ENCODE measurements at regions not wholly inside any gene's neighbourhood (a gene's known extent, or its start where the extent isn't known, plus 50 kb on each side); places are given as distances from the start of the nearest gene placed in this dataset.

- H3K4me3 ChIP-seq (ENCODE audit: low read length): no peak overlapping the region
- H3K36me3 ChIP-seq (ENCODE audit: control insufficient read depth, insufficient read depth, low read length): no peaks in the 10 kb centered on the region
- WGBS (ENCODE audit: insufficient coverage, insufficient read length): no CpG with 5 or more reads among the region's 4 CpGs
- no peaks in the 10 kb centered on the region for H3K4me1 ChIP-seq (ENCODE audit: control insufficient read depth, insufficient read depth, low read length)
- H3K9me3 ChIP-seq (ENCODE audit: control insufficient read depth, insufficient read depth, low read length): no peaks in the 10 kb centered on the region
- no peaks in the 10 kb centered on the region for H3K27me3 ChIP-seq (ENCODE audit: control insufficient read depth, insufficient read depth, low read length)
- no peak for DNase-seq (ENCODE audit: low read depth, low spot score)
- no peak overlapping the region for H3K27ac ChIP-seq (ENCODE audit: low read length)
Observed at GRCh38 chr6:150536835-150537234, 62.9 kb upstream of the PLEKHG1 start.

DNA sequence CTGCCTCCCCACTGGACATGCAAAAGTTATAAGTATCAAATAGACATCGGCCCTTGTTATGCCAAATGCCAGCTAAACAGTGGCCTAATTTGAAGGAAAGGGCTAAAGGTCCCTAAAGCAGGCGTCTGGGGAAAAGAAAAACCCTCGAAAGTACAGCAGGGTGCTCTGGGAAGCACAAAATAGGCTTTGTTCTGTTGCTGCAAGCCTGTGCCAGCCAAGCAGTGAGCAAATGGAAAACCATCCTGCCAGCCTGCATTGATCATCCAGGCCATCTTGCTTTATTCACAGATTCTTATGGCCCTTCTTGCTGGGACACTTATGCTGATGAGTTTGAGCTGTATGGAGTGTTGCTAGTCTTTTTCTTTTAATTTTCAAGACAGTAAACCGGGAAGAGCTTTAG lies 62.2 kb upstream of the PLEKHG1 start:
- H3K27ac ChIP-seq (ENCODE audit: low read length): no peak overlapping the region
- no peak for DNase-seq (ENCODE audit: low read depth, low spot score)
- no peaks in the 10 kb centered on the region for H3K9me3 ChIP-seq (ENCODE audit: control insufficient read depth, insufficient read depth, low read length)
- no CpG with 5 or more reads among the region's 4 CpGs for WGBS (ENCODE audit: insufficient coverage, insufficient read length)
- no peaks in the 10 kb centered on the region for H3K27me3 ChIP-seq (ENCODE audit: control insufficient read depth, insufficient read depth, low read length)
- H3K36me3 ChIP-seq (ENCODE audit: control insufficient read depth, insufficient read depth, low read length): no peaks in the 10 kb centered on the region
- no peaks in the 10 kb centered on the region for H3K4me1 ChIP-seq (ENCODE audit: control insufficient read depth, insufficient read depth, low read length)
- H3K4me3 ChIP-seq (ENCODE audit: low read length): no peak overlapping the region

- DNase-seq (ENCODE audit: low read depth, low spot score): no peak
- H3K36me3 ChIP-seq (ENCODE audit: control insufficient read depth, insufficient read depth, low read length): no peaks in the 10 kb centered on the region
- H3K27me3 ChIP-seq (ENCODE audit: control insufficient read depth, insufficient read depth, low read length): no peaks in the 10 kb centered on the region
- no CpG with 5 or more reads among the region's 1 CpG for WGBS (ENCODE audit: insufficient coverage, insufficient read length)
- H3K27ac ChIP-seq (ENCODE audit: low read length): no peak overlapping the region
- H3K4me3 ChIP-seq (ENCODE audit: low read length): no peak overlapping the region
- no peaks in the 10 kb centered on the region for H3K9me3 ChIP-seq (ENCODE audit: control insufficient read depth, insufficient read depth, low read length)
- H3K4me1 ChIP-seq (ENCODE audit: control insufficient read depth, insufficient read depth, low read length): no peaks in the 10 kb centered on the region
Observed at GRCh38 chr6:150537893-150538292, 61.8 kb upstream of the PLEKHG1 start.

DNA sequence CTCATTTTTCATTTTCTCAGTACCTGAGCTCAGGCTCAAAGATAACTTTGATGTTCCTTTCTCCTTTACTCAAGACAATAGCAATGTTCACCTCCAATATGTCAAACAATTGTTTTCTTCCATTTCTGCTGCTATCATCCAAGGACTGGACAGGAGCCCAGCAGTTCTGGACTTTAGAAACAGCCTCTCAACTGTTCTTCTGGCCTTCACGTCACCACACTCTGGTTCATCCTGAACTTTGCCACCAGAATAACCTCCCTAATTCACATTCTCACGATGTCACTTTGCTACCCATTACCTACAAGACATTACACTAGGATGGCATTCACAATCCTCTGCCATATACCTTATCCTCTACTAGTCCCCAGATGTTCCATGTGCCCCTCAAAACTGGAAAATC lies 60.6 kb upstream of the PLEKHG1 start:
- no peaks in the 10 kb centered on the region for H3K36me3 ChIP-seq (ENCODE audit: control insufficient read depth, insufficient read depth, low read length)
- H3K9me3 ChIP-seq (ENCODE audit: control insufficient read depth, insufficient read depth, low read length): no peaks in the 10 kb centered on the region
- H3K4me3 ChIP-seq (ENCODE audit: low read length): no peak overlapping the region
- H3K27ac ChIP-seq (ENCODE audit: low read length): no peak overlapping the region
- DNase-seq (ENCODE audit: low read depth, low spot score): no peak
- no peaks in the 10 kb centered on the region for H3K4me1 ChIP-seq (ENCODE audit: control insufficient read depth, insufficient read depth, low read length)
- no peaks in the 10 kb centered on the region for H3K27me3 ChIP-seq (ENCODE audit: control insufficient read depth, insufficient read depth, low read length)
- no CpG with 5 or more reads among the region's 2 CpGs for WGBS (ENCODE audit: insufficient coverage, insufficient read length)

DNA sequence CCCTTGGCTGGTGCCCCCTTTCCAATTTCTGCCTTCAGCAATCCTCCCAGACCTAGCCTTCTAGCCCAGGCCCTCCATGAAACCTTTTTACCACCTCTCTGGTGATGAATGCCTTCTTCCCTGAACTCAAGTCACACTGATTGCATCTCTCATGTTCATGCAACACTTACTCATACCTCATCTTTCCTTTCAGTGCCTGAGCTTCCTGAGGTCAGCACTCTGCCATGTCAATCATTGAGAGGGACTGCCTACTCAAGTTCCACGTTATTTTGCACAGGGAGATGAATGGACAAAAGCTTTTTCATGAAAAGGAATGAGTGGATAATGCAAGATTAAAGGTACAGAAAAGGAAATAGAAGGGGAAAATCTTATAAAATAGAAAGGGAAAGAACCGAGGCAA lies 60.1 kb upstream of the PLEKHG1 start:
- Histone ChIP-seq H3K9me3 (ENCODE audit: control insufficient read depth, insufficient read depth, low read length) (no peaks in the 10 kb centered on the region), H3K27ac (ENCODE audit: low read length) (no peak overlapping the region), H3K4me3 (ENCODE audit: low read length) (no peak overlapping the region), H3K36me3 (ENCODE audit: control insufficient read depth, insufficient read depth, low read length) (no peaks in the 10 kb centered on the region), H3K27me3 (ENCODE audit: control insufficient read depth, insufficient read depth, low read length) (no peaks in the 10 kb centered on the region), H3K4me1 (ENCODE audit: control insufficient read depth, insufficient read depth, low read length) (no peaks in the 10 kb centered on the region)
- no CpG with 5 or more reads among the region's 2 CpGs for WGBS (ENCODE audit: insufficient coverage, insufficient read length)
- no peak for DNase-seq (ENCODE audit: low read depth, low spot score)

GRCh38 chr6:150541576-150541975 lies 58.1 kb upstream of the PLEKHG1 start:
- Histone ChIP-seq H3K4me1 (ENCODE audit: control insufficient read depth, insufficient read depth, low read length) (no peaks in the 10 kb centered on the region), H3K4me3 (ENCODE audit: low read length) (no peak overlapping the region), H3K27me3 (ENCODE audit: control insufficient read depth, insufficient read depth, low read length) (no peaks in the 10 kb centered on the region), H3K36me3 (ENCODE audit: control insufficient read depth, insufficient read depth, low read length) (no peaks in the 10 kb centered on the region), H3K27ac (ENCODE audit: low read length) (no peak overlapping the region), H3K9me3 (ENCODE audit: control insufficient read depth, insufficient read depth, low read length) (no peaks in the 10 kb centered on the region)
- DNase-seq (ENCODE audit: low read depth, low spot score): no peak
- no CpG with 5 or more reads among the region's 2 CpGs for WGBS (ENCODE audit: insufficient coverage, insufficient read length)

- Histone ChIP-seq H3K4me1 (ENCODE audit: control insufficient read depth, insufficient read depth, low read length) (no peaks in the 10 kb centered on the region), H3K27me3 (ENCODE audit: control insufficient read depth, insufficient read depth, low read length) (no peaks in the 10 kb centered on the region), H3K9me3 (ENCODE audit: control insufficient read depth, insufficient read depth, low read length) (no peaks in the 10 kb centered on the region), H3K36me3 (ENCODE audit: control insufficient read depth, insufficient read depth, low read length) (no peaks in the 10 kb centered on the region), H3K27ac (ENCODE audit: low read length) (no peak overlapping the region), H3K4me3 (ENCODE audit: low read length) (no peak overlapping the region)
- DNase-seq (ENCODE audit: low read depth, low spot score): no peak
Observed at GRCh38 chr6:150543178-150543577, 56.5 kb upstream of the PLEKHG1 start.

GRCh38 chr6:150544793-150545192 lies 54.9 kb upstream of the PLEKHG1 start:
- H3K9me3 ChIP-seq (ENCODE audit: control insufficient read depth, insufficient read depth, low read length): no peaks in the 10 kb centered on the region
- H3K4me3 ChIP-seq (ENCODE audit: low read length): no peak overlapping the region
- no peaks in the 10 kb centered on the region for H3K4me1 ChIP-seq (ENCODE audit: control insufficient read depth, insufficient read depth, low read length)
- H3K36me3 ChIP-seq (ENCODE audit: control insufficient read depth, insufficient read depth, low read length): no peaks in the 10 kb centered on the region
- DNase-seq (ENCODE audit: low read depth, low spot score): no peak
- no peaks in the 10 kb centered on the region for H3K27me3 ChIP-seq (ENCODE audit: control insufficient read depth, insufficient read depth, low read length)
- H3K27ac ChIP-seq (ENCODE audit: low read length): no peak overlapping the region
- WGBS (ENCODE audit: insufficient coverage, insufficient read length): no CpG with 5 or more reads among the region's 2 CpGs

- Histone ChIP-seq H3K9me3 (ENCODE audit: control insufficient read depth, insufficient read depth, low read length) (no peaks in the 10 kb centered on the region), H3K36me3 (ENCODE audit: control insufficient read depth, insufficient read depth, low read length) (no peaks in the 10 kb centered on the region), H3K4me1 (ENCODE audit: control insufficient read depth, insufficient read depth, low read length) (no peaks in the 10 kb centered on the region), H3K27me3 (ENCODE audit: control insufficient read depth, insufficient read depth, low read length) (no peaks in the 10 kb centered on the region), H3K4me3 (ENCODE audit: low read length) (no peak overlapping the region), H3K27ac (ENCODE audit: low read length) (no peak overlapping the region)
- no peak for DNase-seq (ENCODE audit: low read depth, low spot score)
- no CpG with 5 or more reads among the region's 7 CpGs for WGBS (ENCODE audit: insufficient coverage, insufficient read length)
Observed at GRCh38 chr6:150546457-150546856, 53.2 kb upstream of the PLEKHG1 start.

GRCh38 chr6:150547502-150548222 lies 52.0 kb upstream of the PLEKHG1 start:
- Histone ChIP-seq H3K36me3 (ENCODE audit: control insufficient read depth, insufficient read depth, low read length) (no peaks in the 10 kb centered on the region), H3K4me1 (ENCODE audit: control insufficient read depth, insufficient read depth, low read length) (no peaks in the 10 kb centered on the region), H3K4me3 (ENCODE audit: low read length) (no peak overlapping the region), H3K9me3 (ENCODE audit: control insufficient read depth, insufficient read depth, low read length) (no peaks in the 10 kb centered on the region), H3K27ac (ENCODE audit: low read length) (no peak overlapping the region), H3K27me3 (ENCODE audit: control insufficient read depth, insufficient read depth, low read length) (no peaks in the 10 kb centered on the region)
- DNase-seq (ENCODE audit: low read depth, low spot score): no peak
- WGBS (ENCODE audit: insufficient coverage, insufficient read length): no CpG with 5 or more reads among the region's 11 CpGs

GRCh38 chr6:150548330-150548729 lies 51.4 kb upstream of the PLEKHG1 start:
- Histone ChIP-seq H3K9me3 (ENCODE audit: control insufficient read depth, insufficient read depth, low read length) (no peaks in the 10 kb centered on the region), H3K27me3 (ENCODE audit: control insufficient read depth, insufficient read depth, low read length) (no peaks in the 10 kb centered on the region), H3K36me3 (ENCODE audit: control insufficient read depth, insufficient read depth, low read length) (no peaks in the 10 kb centered on the region), H3K27ac (ENCODE audit: low read length) (no peak overlapping the region), H3K4me1 (ENCODE audit: control insufficient read depth, insufficient read depth, low read length) (no peaks in the 10 kb centered on the region), H3K4me3 (ENCODE audit: low read length) (no peak overlapping the region)
- no peak for DNase-seq (ENCODE audit: low read depth, low spot score)
- no CpG with 5 or more reads among the region's 4 CpGs for WGBS (ENCODE audit: insufficient coverage, insufficient read length)

Data from iPS DF 6.9 (cell line).